GM23338 (cell line): ENCODE measurements at regions not wholly inside any gene's neighbourhood (a gene's known extent, or its start where the extent isn't known, plus 50 kb on each side); places are given as distances from the start of the nearest gene placed in this dataset.

Experiments used
- ATAC-seq: fragments of 200-7000 bp; cut with Tn5 transposase; 3 replicates; pipeline ENCODE4 v1.9.1; 2020
- DNase-seq: peaks from one replicate; pipeline ENCODE4 v3.0.0-alpha.2; 2015; ENCODE audit warnings: low spot score
- H2AFZ ChIP-seq: fragments of 200-600 bp; sonication (generic); 2 replicates; pipeline ENCODE4 v1.8.0; 2016; ENCODE audit warnings: antibody characterized with exemption, mild to moderate bottlenecking, moderate library complexity
- H3F3A ChIP-seq: fragments of 200-600 bp; sonication (generic); replicated peaks from 2 replicates; pipeline ENCODE4 v1.8.0; 2017; ENCODE audit warnings: antibody characterized with exemption, mixed run types, low read depth
- H3K27ac ChIP-seq: fragments of 200-600 bp; sonication (generic); 2 replicates; pipeline ENCODE4 v1.6.1; 2016; ENCODE audit warnings: low read depth
- H3K27me3 ChIP-seq: fragments of 200-600 bp; sonication (generic); 2 replicates; pipeline ENCODE4 v1.8.0; 2016; ENCODE audit warnings: mild to moderate bottlenecking, mixed run types, moderate library complexity; ENCODE audit not compliant: insufficient read depth
- H3K36me3 ChIP-seq: fragments of 200-600 bp; sonication (generic); 2 replicates; pipeline ENCODE4 v1.8.0; 2016; ENCODE audit warnings: mild to moderate bottlenecking; ENCODE audit not compliant: insufficient read depth
- H3K4me1 ChIP-seq: fragments of 200-600 bp; sonication (generic); 2 replicates; pipeline ENCODE4 v1.8.0; 2016; ENCODE audit warnings: mild to moderate bottlenecking, moderate library complexity; ENCODE audit not compliant: insufficient read depth
- H3K4me2 ChIP-seq: fragments of 200-600 bp; sonication (generic); 2 replicates; pipeline ENCODE4 v1.7.1; 2017; ENCODE audit warnings: mixed run types
- H3K4me3 ChIP-seq: fragments of 200-600 bp; sonication (generic); 2 replicates; pipeline ENCODE4 v1.6.1; 2016; ENCODE audit warnings: mixed run types
- H3K79me2 ChIP-seq: fragments of 200-600 bp; sonication (generic); replicated peaks from 2 replicates; pipeline ENCODE4 v1.8.0; 2017; ENCODE audit warnings: mild to moderate bottlenecking; ENCODE audit not compliant: insufficient read depth
- H3K9me2 ChIP-seq: fragments of 200-600 bp; sonication (generic); 2 replicates; pipeline ENCODE4 v1.8.0; 2017; ENCODE audit not compliant: insufficient read depth
- H4K20me1 ChIP-seq: fragments of 200-600 bp; sonication (generic); replicated peaks from 2 replicates; pipeline ENCODE4 v1.8.0; 2017; ENCODE audit warnings: mild to moderate bottlenecking; ENCODE audit not compliant: insufficient read depth
- H3K27ac Mint-ChIP-seq: 2 replicates; pipeline ENCODE4 v1.8.0; 2020; ENCODE audit warnings: inconsistent platforms, mild to moderate bottlenecking, moderate library complexity, mixed read lengths
- H3K27me3 Mint-ChIP-seq: 3 replicates; pipeline ENCODE4 v1.8.0; 2022; ENCODE audit warnings: low read depth, mild to moderate bottlenecking, moderate library complexity, mixed read lengths, inconsistent platforms; ENCODE audit not compliant: insufficient read depth, poor library complexity
- H3K36me3 Mint-ChIP-seq: 3 replicates; pipeline ENCODE4 v1.8.0; 2021; ENCODE audit warnings: low read depth, mild to moderate bottlenecking, inconsistent platforms, moderate library complexity, mixed read lengths
- H3K4me1 Mint-ChIP-seq: 3 replicates; pipeline ENCODE4 v1.8.0; 2020; ENCODE audit warnings: mild to moderate bottlenecking, inconsistent platforms, mixed read lengths
- H3K4me3 Mint-ChIP-seq: 3 replicates; pipeline ENCODE4 v1.8.0; 2021; ENCODE audit warnings: moderate library complexity, mild to moderate bottlenecking, inconsistent platforms, mixed read lengths
- H3K9me3 Mint-ChIP-seq: 3 replicates; pipeline ENCODE4 v1.8.0; 2020; ENCODE audit warnings: moderate library complexity, mild to moderate bottlenecking, inconsistent platforms, mixed read lengths
- CREB1 ChIP-seq: fragments of 250-450 bp; sonication (Bioruptor Pico); IDR thresholded peaks from 2 replicates; pipeline ENCODE4 v1.5.0; 2020; ENCODE audit warnings: low read depth, mild to moderate bottlenecking, moderate library complexity
- EZH2 ChIP-seq: fragments of 200-600 bp; sonication (generic); IDR thresholded peaks from one replicate; pipeline ENCODE4 v1.8.0; 2017; ENCODE audit warnings: antibody characterized with exemption, mild to moderate bottlenecking, low read depth; ENCODE audit not compliant: unreplicated experiment
- EZH2phosphoT487 ChIP-seq: fragments of 200-600 bp; sonication (generic); IDR thresholded peaks from one replicate; pipeline ENCODE4 v1.8.1; 2018; ENCODE audit warnings: antibody characterized with exemption; ENCODE audit not compliant: unreplicated experiment
- JUNB ChIP-seq: IDR thresholded peaks from one replicate; pipeline ENCODE4 v1.6.1; 2016; ENCODE audit warnings: antibody characterized with exemption; ENCODE audit not compliant: unreplicated experiment
- NANOG ChIP-seq: IDR thresholded peaks from 2 replicates; pipeline ENCODE4 v1.6.1; 2016; ENCODE audit warnings: antibody characterized with exemption, borderline replicate concordance
- POLR2AphosphoS5 ChIP-seq: IDR thresholded peaks from 2 replicates; pipeline ENCODE4 v1.6.1; 2016; ENCODE audit warnings: antibody characterized with exemption, low read depth
- STAT1 ChIP-seq: IDR thresholded peaks from one replicate; pipeline ENCODE4 v1.6.1; 2016; ENCODE audit warnings: antibody characterized with exemption; ENCODE audit not compliant: unreplicated experiment
- ZNF114 ChIP-seq: fragments of 250-450 bp; sonication (Bioruptor Pico); IDR thresholded peaks from 2 replicates; pipeline ENCODE4 v1.5.0; 2020; ENCODE audit warnings: mild to moderate bottlenecking, moderate library complexity
- ZNF331 ChIP-seq: fragments of 250-450 bp; sonication (Bioruptor Pico); IDR thresholded peaks from 2 replicates; pipeline ENCODE4 v1.5.0; 2020; ENCODE audit warnings: low read depth, mild to moderate bottlenecking, moderate library complexity
- TF ChIP-seq, protein P1 (sequence below), 2 experiments: fragments of 200-600 bp in 1 of 2; sonication (generic) in 1 of 2; conservative IDR thresholded peaks; 2 replicates each; pipeline versions ENCODE4 v1.5.1 to v1.6.1; 2016 to 2017; ENCODE audit warnings: antibody characterized with exemption in 2 of 2, low read depth in 2 of 2, mild to moderate bottlenecking in 2 of 2, moderate library complexity in 1 of 2
- TF ChIP-seq, protein P2 (sequence below): fragments of 250-450 bp; sonication (Bioruptor Pico); IDR thresholded peaks from 2 replicates; pipeline ENCODE4 v1.5.0; 2020; ENCODE audit warnings: mild to moderate bottlenecking, moderate library complexity
- TF ChIP-seq, protein P3 (sequence below): IDR thresholded peaks from 2 replicates; pipeline ENCODE4 v1.6.1; 2016; ENCODE audit warnings: antibody characterized with exemption
- TF ChIP-seq, protein P4 (sequence below): IDR thresholded peaks from one replicate; pipeline ENCODE4 v1.6.1; 2018; ENCODE audit warnings: antibody characterized with exemption; ENCODE audit not compliant: unreplicated experiment

DNA sequence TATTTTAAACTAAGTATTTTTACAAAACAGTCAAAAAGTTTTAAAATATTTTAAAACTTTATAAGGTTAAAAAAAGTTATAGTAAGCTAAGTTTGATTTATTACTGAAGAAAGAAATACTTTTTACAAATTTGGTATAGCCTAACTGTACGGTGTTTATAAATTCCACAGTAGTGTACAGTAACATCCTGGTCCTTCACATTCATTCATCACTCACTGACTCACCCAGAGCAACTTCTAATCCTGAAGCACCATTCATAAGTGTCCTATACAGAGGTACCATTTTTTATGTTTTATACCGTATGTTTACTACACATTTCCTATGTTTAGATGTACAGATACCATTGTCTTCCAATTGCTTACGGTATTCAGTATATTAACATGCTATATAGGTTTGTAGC lies 170.0 kb downstream of the KLHL28 start:
- no peak overlapping the region for H3K27ac Mint-ChIP-seq
- Histone ChIP-seq H3K9me2 (no peaks in the 10 kb centered on the region), H3K27ac (no peak overlapping the region), H3K27me3 (no peaks in the 10 kb centered on the region), H3K4me2 (no peak overlapping the region), H3K36me3 (no peaks in the 10 kb centered on the region), H3K4me3 (no peak overlapping the region), H3F3A (no peaks in the 10 kb centered on the region), H4K20me1 (no peaks in the 10 kb centered on the region), H3K79me2 (no peaks in the 10 kb centered on the region), H2AFZ (no peak overlapping the region), H3K4me1 (no peaks in the 10 kb centered on the region)
- H3K27me3 Mint-ChIP-seq: no peaks in the 10 kb centered on the region
- no peaks in the 10 kb centered on the region for H3K36me3 Mint-ChIP-seq
- DNase-seq (no peak), ATAC-seq (no peak)
- H3K4me1 Mint-ChIP-seq: peaks cover 7% of the 10 kb centered on the region; the same call in 2 of the 3 replicates
- no peaks in the 10 kb centered on the region for H3K9me3 Mint-ChIP-seq
- no peak overlapping the region for H3K4me3 Mint-ChIP-seq
- TF ChIP-seq, protein P1, sequence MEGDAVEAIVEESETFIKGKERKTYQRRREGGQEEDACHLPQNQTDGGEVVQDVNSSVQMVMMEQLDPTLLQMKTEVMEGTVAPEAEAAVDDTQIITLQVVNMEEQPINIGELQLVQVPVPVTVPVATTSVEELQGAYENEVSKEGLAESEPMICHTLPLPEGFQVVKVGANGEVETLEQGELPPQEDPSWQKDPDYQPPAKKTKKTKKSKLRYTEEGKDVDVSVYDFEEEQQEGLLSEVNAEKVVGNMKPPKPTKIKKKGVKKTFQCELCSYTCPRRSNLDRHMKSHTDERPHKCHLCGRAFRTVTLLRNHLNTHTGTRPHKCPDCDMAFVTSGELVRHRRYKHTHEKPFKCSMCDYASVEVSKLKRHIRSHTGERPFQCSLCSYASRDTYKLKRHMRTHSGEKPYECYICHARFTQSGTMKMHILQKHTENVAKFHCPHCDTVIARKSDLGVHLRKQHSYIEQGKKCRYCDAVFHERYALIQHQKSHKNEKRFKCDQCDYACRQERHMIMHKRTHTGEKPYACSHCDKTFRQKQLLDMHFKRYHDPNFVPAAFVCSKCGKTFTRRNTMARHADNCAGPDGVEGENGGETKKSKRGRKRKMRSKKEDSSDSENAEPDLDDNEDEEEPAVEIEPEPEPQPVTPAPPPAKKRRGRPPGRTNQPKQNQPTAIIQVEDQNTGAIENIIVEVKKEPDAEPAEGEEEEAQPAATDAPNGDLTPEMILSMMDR (conservative IDR thresholded peaks at IDR 0.05; ENCODE audit: low read depth in 2 of 2): no peak
- no peak for TF ChIP-seq JUNB
- no peak for TF ChIP-seq EZH2phosphoT487
- TF ChIP-seq STAT1: no peak
- TF ChIP-seq NANOG: no peak
- no peak for TF ChIP-seq ZNF331
- TF ChIP-seq, protein P2, sequence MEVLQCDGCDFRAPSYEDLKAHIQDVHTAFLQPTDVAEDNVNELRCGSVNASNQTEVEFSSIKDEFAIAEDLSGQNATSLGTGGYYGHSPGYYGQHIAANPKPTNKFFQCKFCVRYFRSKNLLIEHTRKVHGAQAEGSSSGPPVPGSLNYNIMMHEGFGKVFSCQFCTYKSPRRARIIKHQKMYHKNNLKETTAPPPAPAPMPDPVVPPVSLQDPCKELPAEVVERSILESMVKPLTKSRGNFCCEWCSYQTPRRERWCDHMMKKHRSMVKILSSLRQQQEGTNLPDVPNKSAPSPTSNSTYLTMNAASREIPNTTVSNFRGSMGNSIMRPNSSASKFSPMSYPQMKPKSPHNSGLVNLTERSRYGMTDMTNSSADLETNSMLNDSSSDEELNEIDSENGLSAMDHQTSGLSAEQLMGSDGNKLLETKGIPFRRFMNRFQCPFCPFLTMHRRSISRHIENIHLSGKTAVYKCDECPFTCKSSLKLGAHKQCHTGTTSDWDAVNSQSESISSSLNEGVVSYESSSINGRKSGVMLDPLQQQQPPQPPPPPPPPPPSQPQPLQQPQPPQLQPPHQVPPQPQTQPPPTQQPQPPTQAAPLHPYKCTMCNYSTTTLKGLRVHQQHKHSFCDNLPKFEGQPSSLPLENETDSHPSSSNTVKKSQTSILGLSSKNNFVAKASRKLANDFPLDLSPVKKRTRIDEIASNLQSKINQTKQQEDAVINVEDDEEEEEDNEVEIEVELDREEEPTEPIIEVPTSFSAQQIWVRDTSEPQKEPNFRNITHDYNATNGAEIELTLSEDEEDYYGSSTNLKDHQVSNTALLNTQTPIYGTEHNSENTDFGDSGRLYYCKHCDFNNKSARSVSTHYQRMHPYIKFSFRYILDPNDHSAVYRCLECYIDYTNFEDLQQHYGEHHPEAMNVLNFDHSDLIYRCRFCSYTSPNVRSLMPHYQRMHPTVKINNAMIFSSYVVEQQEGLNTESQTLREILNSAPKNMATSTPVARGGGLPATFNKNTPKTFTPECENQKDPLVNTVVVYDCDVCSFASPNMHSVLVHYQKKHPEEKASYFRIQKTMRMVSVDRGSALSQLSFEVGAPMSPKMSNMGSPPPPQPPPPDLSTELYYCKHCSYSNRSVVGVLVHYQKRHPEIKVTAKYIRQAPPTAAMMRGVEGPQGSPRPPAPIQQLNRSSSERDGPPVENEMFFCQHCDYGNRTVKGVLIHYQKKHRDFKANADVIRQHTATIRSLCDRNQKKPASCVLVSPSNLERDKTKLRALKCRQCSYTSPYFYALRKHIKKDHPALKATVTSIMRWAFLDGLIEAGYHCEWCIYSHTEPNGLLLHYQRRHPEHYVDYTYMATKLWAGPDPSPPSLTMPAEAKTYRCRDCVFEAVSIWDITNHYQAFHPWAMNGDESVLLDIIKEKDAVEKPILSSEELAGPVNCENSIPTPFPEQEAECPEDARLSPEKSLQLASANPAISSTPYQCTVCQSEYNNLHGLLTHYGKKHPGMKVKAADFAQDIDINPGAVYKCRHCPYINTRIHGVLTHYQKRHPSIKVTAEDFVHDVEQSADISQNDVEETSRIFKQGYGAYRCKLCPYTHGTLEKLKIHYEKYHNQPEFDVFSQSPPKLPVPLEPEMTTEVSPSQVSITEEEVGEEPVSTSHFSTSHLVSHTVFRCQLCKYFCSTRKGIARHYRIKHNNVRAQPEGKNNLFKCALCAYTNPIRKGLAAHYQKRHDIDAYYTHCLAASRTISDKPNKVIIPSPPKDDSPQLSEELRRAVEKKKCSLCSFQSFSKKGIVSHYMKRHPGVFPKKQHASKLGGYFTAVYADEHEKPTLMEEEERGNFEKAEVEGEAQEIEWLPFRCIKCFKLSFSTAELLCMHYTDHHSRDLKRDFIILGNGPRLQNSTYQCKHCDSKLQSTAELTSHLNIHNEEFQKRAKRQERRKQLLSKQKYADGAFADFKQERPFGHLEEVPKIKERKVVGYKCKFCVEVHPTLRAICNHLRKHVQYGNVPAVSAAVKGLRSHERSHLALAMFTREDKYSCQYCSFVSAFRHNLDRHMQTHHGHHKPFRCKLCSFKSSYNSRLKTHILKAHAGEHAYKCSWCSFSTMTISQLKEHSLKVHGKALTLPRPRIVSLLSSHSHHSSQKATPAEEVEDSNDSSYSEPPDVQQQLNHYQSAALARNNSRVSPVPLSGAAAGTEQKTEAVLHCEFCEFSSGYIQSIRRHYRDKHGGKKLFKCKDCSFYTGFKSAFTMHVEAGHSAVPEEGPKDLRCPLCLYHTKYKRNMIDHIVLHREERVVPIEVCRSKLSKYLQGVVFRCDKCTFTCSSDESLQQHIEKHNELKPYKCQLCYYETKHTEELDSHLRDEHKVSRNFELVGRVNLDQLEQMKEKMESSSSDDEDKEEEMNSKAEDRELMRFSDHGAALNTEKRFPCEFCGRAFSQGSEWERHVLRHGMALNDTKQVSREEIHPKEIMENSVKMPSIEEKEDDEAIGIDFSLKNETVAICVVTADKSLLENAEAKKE: no peak
- no peak for TF ChIP-seq ZNF114
- TF ChIP-seq, protein P3, sequence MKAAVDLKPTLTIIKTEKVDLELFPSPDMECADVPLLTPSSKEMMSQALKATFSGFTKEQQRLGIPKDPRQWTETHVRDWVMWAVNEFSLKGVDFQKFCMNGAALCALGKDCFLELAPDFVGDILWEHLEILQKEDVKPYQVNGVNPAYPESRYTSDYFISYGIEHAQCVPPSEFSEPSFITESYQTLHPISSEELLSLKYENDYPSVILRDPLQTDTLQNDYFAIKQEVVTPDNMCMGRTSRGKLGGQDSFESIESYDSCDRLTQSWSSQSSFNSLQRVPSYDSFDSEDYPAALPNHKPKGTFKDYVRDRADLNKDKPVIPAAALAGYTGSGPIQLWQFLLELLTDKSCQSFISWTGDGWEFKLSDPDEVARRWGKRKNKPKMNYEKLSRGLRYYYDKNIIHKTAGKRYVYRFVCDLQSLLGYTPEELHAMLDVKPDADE: no peak
- no peak for TF ChIP-seq EZH2
- TF ChIP-seq, protein P4, sequence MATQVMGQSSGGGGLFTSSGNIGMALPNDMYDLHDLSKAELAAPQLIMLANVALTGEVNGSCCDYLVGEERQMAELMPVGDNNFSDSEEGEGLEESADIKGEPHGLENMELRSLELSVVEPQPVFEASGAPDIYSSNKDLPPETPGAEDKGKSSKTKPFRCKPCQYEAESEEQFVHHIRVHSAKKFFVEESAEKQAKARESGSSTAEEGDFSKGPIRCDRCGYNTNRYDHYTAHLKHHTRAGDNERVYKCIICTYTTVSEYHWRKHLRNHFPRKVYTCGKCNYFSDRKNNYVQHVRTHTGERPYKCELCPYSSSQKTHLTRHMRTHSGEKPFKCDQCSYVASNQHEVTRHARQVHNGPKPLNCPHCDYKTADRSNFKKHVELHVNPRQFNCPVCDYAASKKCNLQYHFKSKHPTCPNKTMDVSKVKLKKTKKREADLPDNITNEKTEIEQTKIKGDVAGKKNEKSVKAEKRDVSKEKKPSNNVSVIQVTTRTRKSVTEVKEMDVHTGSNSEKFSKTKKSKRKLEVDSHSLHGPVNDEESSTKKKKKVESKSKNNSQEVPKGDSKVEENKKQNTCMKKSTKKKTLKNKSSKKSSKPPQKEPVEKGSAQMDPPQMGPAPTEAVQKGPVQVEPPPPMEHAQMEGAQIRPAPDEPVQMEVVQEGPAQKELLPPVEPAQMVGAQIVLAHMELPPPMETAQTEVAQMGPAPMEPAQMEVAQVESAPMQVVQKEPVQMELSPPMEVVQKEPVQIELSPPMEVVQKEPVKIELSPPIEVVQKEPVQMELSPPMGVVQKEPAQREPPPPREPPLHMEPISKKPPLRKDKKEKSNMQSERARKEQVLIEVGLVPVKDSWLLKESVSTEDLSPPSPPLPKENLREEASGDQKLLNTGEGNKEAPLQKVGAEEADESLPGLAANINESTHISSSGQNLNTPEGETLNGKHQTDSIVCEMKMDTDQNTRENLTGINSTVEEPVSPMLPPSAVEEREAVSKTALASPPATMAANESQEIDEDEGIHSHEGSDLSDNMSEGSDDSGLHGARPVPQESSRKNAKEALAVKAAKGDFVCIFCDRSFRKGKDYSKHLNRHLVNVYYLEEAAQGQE: no peak
- no peak for TF ChIP-seq POLR2AphosphoS5
- no peak for TF ChIP-seq CREB1 (CRISPR knock-in tag)
